IMR-90 (cell line): ENCODE measurements at regions not wholly inside any gene's neighbourhood (a gene's known extent, or its start where the extent isn't known, plus 50 kb on each side); places are given as distances from the start of the nearest gene placed in this dataset.

Experiments
- ATAC-seq: fragments of 200-7000 bp; cut with Tn5 transposase; 2 replicates; pipeline ENCODE4 v1.9.1; 2020; ENCODE audit warnings: low read depth, mild to moderate bottlenecking, moderate library complexity
- BruUV-seq: library from RNA; stranded (reverse); fragments of 400-500 nt; replicated peaks from 2 replicates; lab custom pipeline; 2021; lab: Mats Ljungman, UMichigan
- CTCF ChIA-PET: fragments of 300-600 bp; formaldehyde crosslinking; extraction: SDS; loops from one replicate; lab custom pipeline; 2021; ENCODE audit warnings: antibody characterized with exemption; lab: Yijun Ruan, JAX
- POLR2A ChIA-PET: fragments of 300-600 bp; sonication (Branson Sonifier 250); formaldehyde crosslinking; loops from one replicate; lab custom pipeline; 2022; ENCODE audit warnings: antibody characterized with exemption; ENCODE audit not compliant: unreplicated experiment; lab: Charles Lee
- DNase-seq: peaks from one replicate; pipeline ENCODE4 v3.0.0; 2013
- H2AFZ ChIP-seq: replicated peaks from 2 replicates; pipeline ENCODE3; 2013; ENCODE audit warnings: low read length, mild to moderate bottlenecking; ENCODE audit not compliant: poor library complexity
- H2AK5ac ChIP-seq: 2 replicates; pipeline ENCODE4 v1.6.1; 2013; ENCODE audit warnings: low read depth, low read length, inconsistent platforms
- H2AK9ac ChIP-seq: replicated peaks from 2 replicates; pipeline ENCODE3; 2013; ENCODE audit warnings: mild to moderate bottlenecking, low read depth, low read length, moderate library complexity; ENCODE audit not compliant: poor library complexity
- H2BK120ac ChIP-seq: 2 replicates; pipeline ENCODE4 v1.6.1; 2013; ENCODE audit warnings: low read depth, low read length, inconsistent platforms
- H2BK15ac ChIP-seq: 3 replicates; pipeline ENCODE4 v1.6.1; 2013; ENCODE audit warnings: low read depth, low read length, inconsistent platforms
- H2BK20ac ChIP-seq: 2 replicates; pipeline ENCODE4 v1.6.1; 2013; ENCODE audit warnings: low read depth, mild to moderate bottlenecking, inconsistent platforms, low read length, moderate library complexity
- H2BK5ac ChIP-seq: 2 replicates; pipeline ENCODE4 v1.6.1; 2013; ENCODE audit warnings: mild to moderate bottlenecking, low read depth, low read length, inconsistent platforms; ENCODE audit not compliant: poor library complexity, severe bottlenecking
- H3K14ac ChIP-seq: replicated peaks from 2 replicates; pipeline ENCODE4 v1.6.1; 2013; ENCODE audit warnings: low read depth, low read length, inconsistent platforms
- H3K18ac ChIP-seq: 2 replicates; pipeline ENCODE4 v1.6.1; 2013; ENCODE audit warnings: low read depth, low read length, control low read depth
- H3K23ac ChIP-seq: 2 replicates; pipeline ENCODE4 v1.6.1; 2013; ENCODE audit warnings: low read depth, low read length, inconsistent platforms
- H3K27ac ChIP-seq: 2 replicates; pipeline ENCODE4 v1.5.1; 2013; ENCODE audit warnings: mild to moderate bottlenecking, control low read depth, low read length; ENCODE audit not compliant: insufficient read depth
- H3K27me3 ChIP-seq: 2 replicates; pipeline ENCODE4 v1.6.1; 2013; ENCODE audit warnings: low read length; ENCODE audit not compliant: control insufficient read depth, insufficient read depth
- H3K36me3 ChIP-seq: 2 replicates; pipeline ENCODE4 v1.6.1; 2013; ENCODE audit warnings: low read length, mixed read lengths; ENCODE audit not compliant: control insufficient read depth, insufficient read depth
- H3K4ac ChIP-seq: 2 replicates; pipeline ENCODE4 v1.6.1; 2013; ENCODE audit warnings: low read depth, low read length, inconsistent platforms
- H3K4me1 ChIP-seq: 2 replicates; pipeline ENCODE4 v1.6.1; 2013; ENCODE audit warnings: low read length, mixed read lengths; ENCODE audit not compliant: control insufficient read depth, insufficient read depth
- H3K4me2 ChIP-seq: 2 replicates; pipeline ENCODE4 v1.6.1; 2013; ENCODE audit warnings: low read depth, mild to moderate bottlenecking, control low read depth, low read length, moderate library complexity
- H3K4me3 ChIP-seq: 2 replicates; pipeline ENCODE4 v1.5.1; 2013; ENCODE audit warnings: low read depth, mild to moderate bottlenecking, control low read depth, low read length, moderate library complexity; ENCODE audit not compliant: insufficient read depth
- H3K56ac ChIP-seq: 2 replicates; pipeline ENCODE4 v1.6.1; 2013; ENCODE audit warnings: low read length, inconsistent platforms; ENCODE audit not compliant: insufficient read depth; ENCODE audit errors: extremely low read depth
- H3K79me1 ChIP-seq, 2 experiments: 2 replicates each; pipeline ENCODE4 v1.6.1; 2013; ENCODE audit warnings: low read length in 2 of 2, inconsistent platforms in 1 of 2, low read depth in 1 of 2
- H3K9ac ChIP-seq: 2 replicates; pipeline ENCODE4 v1.6.1; 2013; ENCODE audit warnings: low read depth, low read length, control low read depth
- H3K9me1 ChIP-seq: 2 replicates; pipeline ENCODE4 v1.6.1; 2013; ENCODE audit warnings: low read length, inconsistent platforms; ENCODE audit not compliant: insufficient read depth
- H3K9me3 ChIP-seq: 2 replicates; pipeline ENCODE4 v1.6.1; 2013; ENCODE audit warnings: low read length; ENCODE audit not compliant: control insufficient read depth, insufficient read depth
- H4K20me1 ChIP-seq: 2 replicates; pipeline ENCODE4 v1.6.1; 2013; ENCODE audit warnings: low read length, inconsistent platforms; ENCODE audit not compliant: insufficient read depth
- H4K5ac ChIP-seq: 2 replicates; pipeline ENCODE4 v1.6.1; 2013; ENCODE audit warnings: mild to moderate bottlenecking, low read depth, low read length, control low read depth
- H4K8ac ChIP-seq, 2 experiments: 2 replicates each; pipeline ENCODE4 v1.6.1; 2013; ENCODE audit warnings: low read depth in 2 of 2, low read length in 2 of 2, control low read depth in 1 of 2, inconsistent platforms in 1 of 2
- H4K91ac ChIP-seq: 2 replicates; pipeline ENCODE4 v1.6.1; 2013; ENCODE audit warnings: low read depth, low read length, inconsistent platforms; ENCODE audit not compliant: insufficient read depth
- CHD1 ChIP-seq: IDR thresholded peaks from 2 replicates; pipeline ENCODE4 v1.6.1; 2012; ENCODE audit warnings: low read depth, low read length, improper control_type of control experiment
- WGBS, 2 experiments: methylation state at CpG; one replicate each; pipeline versions ENCODE4 v1.1.5 to v1.1.7; 2013; ENCODE audit warnings: missing lambda C conversion rate in 2 of 2; ENCODE audit not compliant: insufficient read length in 1 of 2; ENCODE audit errors: extremely low coverage in 2 of 2; 5-methylcytosine and 5-hydroxymethylcytosine counted together
- dilution Hi-C: fragments of 300-500 bp; cut with HindIII; formaldehyde crosslinking; loops from one replicate; pipeline ENCODE4 v1.14.3; 2018; ENCODE audit warnings: low sequenced_read_pairs; ENCODE audit not compliant: unreplicated experiment
- in situ Hi-C: fragments of 300-500 bp; cut with MboI; formaldehyde crosslinking; loops from 3 replicates; pipeline ENCODE4 v1.14.3; 2019; ENCODE audit warnings: low sequenced_read_pairs, inconsistent platforms, mixed read lengths
- intact Hi-C: fragments of 100-400 bp; cut with micrococcal nuclease; formaldehyde crosslinking; loops from 2 replicates; pipeline ENCODE4 v1.10.0; 2022

DNA sequence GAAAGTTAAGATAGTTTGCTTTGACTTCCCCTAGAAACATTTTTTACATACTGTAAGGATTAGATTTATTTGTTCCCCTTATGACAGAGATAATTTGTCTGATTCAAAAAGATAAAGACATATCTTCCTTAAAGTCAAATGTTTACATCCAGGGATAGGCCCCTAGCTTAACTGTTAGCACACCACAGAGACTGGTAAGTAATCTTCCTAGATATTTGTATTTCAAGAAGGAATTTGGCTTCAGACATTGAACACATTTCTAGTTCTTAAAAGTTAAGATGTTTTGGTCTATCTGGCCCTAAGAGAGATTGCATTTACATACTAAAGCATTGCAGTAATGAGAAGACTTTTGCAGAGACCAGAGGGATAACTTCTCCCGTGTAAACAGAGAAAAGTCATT, 1201.1 kb upstream of the GJE1 start:
- H3K27ac ChIP-seq, result no peak overlapping the region
- in situ Hi-C loops (no loop called here), intact Hi-C loops (no loop called here), dilution Hi-C loops (no loop called here)
- H3K4me1 ChIP-seq, result no peaks in the 10 kb centered on the region
- ChIA-PET CTCF (no interaction called here), POLR2A (interaction anchor here (0.6 kb wide), 1 partner anchor 552 kb away, joined by 3 read pairs; no protein-coding TSS in a partner anchor)
- no peaks in the 10 kb centered on the region for H3K9me3 ChIP-seq
- no peak overlapping the region for H3K4me3 ChIP-seq
- H3K18ac ChIP-seq, result no peak overlapping the region
- H3K9ac ChIP-seq, result no peak overlapping the region
- no peak overlapping the region for H4K91ac ChIP-seq
- DNase-seq (no peak), ATAC-seq (no peak)
- no peaks in the 10 kb centered on the region for H4K20me1 ChIP-seq
- BruUV-seq, result no TSS peak
- no peak overlapping the region for H3K4ac ChIP-seq
- no peak overlapping the region for H2BK120ac ChIP-seq
- H3K4me2 ChIP-seq, result no peak overlapping the region
- no peak overlapping the region for H3K23ac ChIP-seq
- H3K36me3 ChIP-seq, result no peaks in the 10 kb centered on the region
- no peak for TF ChIP-seq CHD1
- H2AK5ac ChIP-seq, result no peak overlapping the region
- H2BK15ac ChIP-seq, result no peak overlapping the region
- no peaks in the 10 kb centered on the region for H3K79me1 ChIP-seq
- H3K56ac ChIP-seq, result no peak overlapping the region
- H2BK20ac ChIP-seq, result no peak overlapping the region
- H3K14ac ChIP-seq, result no peak overlapping the region
- no peaks in the 10 kb centered on the region for H3K27me3 ChIP-seq
- H3K9me1 ChIP-seq, result no peaks in the 10 kb centered on the region
- no CpG with 5 or more reads among the region's 1 CpG for WGBS, 2 experiments
- no peak overlapping the region for H4K5ac ChIP-seq
- H2AK9ac ChIP-seq, result no peak overlapping the region
- H2BK5ac ChIP-seq, result no peak overlapping the region
- no peak overlapping the region for H4K8ac ChIP-seq
- H2AFZ ChIP-seq, result no peak overlapping the region
